ENCODE measurements at regions not wholly inside any gene's neighbourhood (a gene's known extent, or its start where the extent isn't known, plus 50 kb on each side); places are given as distances from the start of the nearest gene placed in this dataset.
"Not testable (repeated sequence)": the region's sequence is repeated elsewhere in the genome, so short reads cannot be mapped to it uniquely, and the experiment has no call there.

GRCh38 chr1:149700677-149701567, 81.6 kb upstream of the FCGR1A start:
- DNase-seq = not testable (repeated sequence)

GRCh38 chr1:149708192-149708853, 74.2 kb upstream of the FCGR1A start:
- peak; percentile 18 for DNase-seq

- DNase-seq = not testable (repeated sequence)
Observed at GRCh38 chr1:149711651-149712050, 70.8 kb upstream of the FCGR1A start.

- peak; percentile 7 for DNase-seq
Observed at GRCh38 chr1:149712154-149712927, 70.2 kb upstream of the FCGR1A start.

GRCh38 chr1:149713513-149713912, 69.0 kb upstream of the FCGR1A start:
- not testable (repeated sequence) for DNase-seq

GRCh38 chr1:149713952-149714351, 68.5 kb upstream of the FCGR1A start:
- not testable (repeated sequence) for DNase-seq

GRCh38 chr1:149724618-149725302, 57.7 kb upstream of the FCGR1A start:
- not testable (repeated sequence) for DNase-seq

GRCh38 chr1:149726688-149727087, 55.8 kb upstream of the FCGR1A start:
- DNase-seq = not testable (repeated sequence)

- not testable (repeated sequence) for DNase-seq
Observed at GRCh38 chr1:149728598-149728997, 53.9 kb upstream of the FCGR1A start.
